ENCODE measurements at regions not wholly inside any gene's neighbourhood (a gene's known extent, or its start where the extent isn't known, plus 50 kb on each side); places are given as distances from the start of the nearest gene placed in this dataset.
A peak's percentile ranks its signal among the peaks of the same experiment; 100 is the strongest.

- no peaks in the 10 kb centered on the region for H3K36me3 ChIP-seq (ENCODE audit: control insufficient read depth, insufficient read depth, low read length)
- no peak for TF ChIP-seq CTCF (IDR thresholded peaks at IDR 0.05; ENCODE audit: insufficient read depth, low read length, poor library complexity, severe bottlenecking)
- no peaks in the 10 kb centered on the region for H3K27me3 ChIP-seq (ENCODE audit: control insufficient read depth, insufficient read depth, low read length)
- no peak overlapping the region for H3K4me3 ChIP-seq (ENCODE audit: low read depth, low read length)
- DNase-seq (ENCODE audit: low read depth): no peak
Observed at GRCh38 chr2:11092701-11093335, 62.4 kb upstream of the SLC66A3 start.

- no peak for TF ChIP-seq CTCF (IDR thresholded peaks at IDR 0.05; ENCODE audit: insufficient read depth, low read length, poor library complexity, severe bottlenecking)
- DNase-seq (ENCODE audit: low read depth): no peak
- no peaks in the 10 kb centered on the region for H3K27me3 ChIP-seq (ENCODE audit: control insufficient read depth, insufficient read depth, low read length)
- no peaks in the 10 kb centered on the region for H3K36me3 ChIP-seq (ENCODE audit: control insufficient read depth, insufficient read depth, low read length)
- no peak overlapping the region for H3K4me3 ChIP-seq (ENCODE audit: low read depth, low read length)
Observed at GRCh38 chr2:11093467-11093866, 61.8 kb upstream of the SLC66A3 start.

- no peaks in the 10 kb centered on the region for H3K36me3 ChIP-seq (ENCODE audit: control insufficient read depth, insufficient read depth, low read length)
- no peaks in the 10 kb centered on the region for H3K27me3 ChIP-seq (ENCODE audit: control insufficient read depth, insufficient read depth, low read length)
- no peak for DNase-seq (ENCODE audit: low read depth)
- no peak for TF ChIP-seq CTCF (IDR thresholded peaks at IDR 0.05; ENCODE audit: insufficient read depth, low read length, poor library complexity, severe bottlenecking)
- no peak overlapping the region for H3K4me3 ChIP-seq (ENCODE audit: low read depth, low read length)
Observed at GRCh38 chr2:11094021-11094810, 61.1 kb upstream of the SLC66A3 start.

GRCh38 chr2:11096591-11096990 is 58.7 kb upstream of the SLC66A3 start:
- Histone ChIP-seq H3K27me3 (ENCODE audit: control insufficient read depth, insufficient read depth, low read length) (no peaks in the 10 kb centered on the region), H3K36me3 (ENCODE audit: control insufficient read depth, insufficient read depth, low read length) (no peaks in the 10 kb centered on the region), H3K4me3 (ENCODE audit: low read depth, low read length) (no peak overlapping the region)
- no peak for DNase-seq (ENCODE audit: low read depth)
- TF ChIP-seq CTCF (IDR thresholded peaks at IDR 0.05; ENCODE audit: insufficient read depth, low read length, poor library complexity, severe bottlenecking): no peak

GRCh38 chr2:11097038-11097720 is 58.1 kb upstream of the SLC66A3 start:
- no peak for TF ChIP-seq CTCF (IDR thresholded peaks at IDR 0.05; ENCODE audit: insufficient read depth, low read length, poor library complexity, severe bottlenecking)
- peak; percentile 61 for DNase-seq (ENCODE audit: low read depth)
- Histone ChIP-seq H3K27me3 (ENCODE audit: control insufficient read depth, insufficient read depth, low read length) (no peaks in the 10 kb centered on the region), H3K36me3 (ENCODE audit: control insufficient read depth, insufficient read depth, low read length) (no peaks in the 10 kb centered on the region), H3K4me3 (ENCODE audit: low read depth, low read length) (no peak overlapping the region)
